ENCODE measurements at regions not wholly inside any gene's neighbourhood (a gene's known extent, or its start where the extent isn't known, plus 50 kb on each side); places are given as distances from the start of the nearest gene placed in this dataset.

DNA sequence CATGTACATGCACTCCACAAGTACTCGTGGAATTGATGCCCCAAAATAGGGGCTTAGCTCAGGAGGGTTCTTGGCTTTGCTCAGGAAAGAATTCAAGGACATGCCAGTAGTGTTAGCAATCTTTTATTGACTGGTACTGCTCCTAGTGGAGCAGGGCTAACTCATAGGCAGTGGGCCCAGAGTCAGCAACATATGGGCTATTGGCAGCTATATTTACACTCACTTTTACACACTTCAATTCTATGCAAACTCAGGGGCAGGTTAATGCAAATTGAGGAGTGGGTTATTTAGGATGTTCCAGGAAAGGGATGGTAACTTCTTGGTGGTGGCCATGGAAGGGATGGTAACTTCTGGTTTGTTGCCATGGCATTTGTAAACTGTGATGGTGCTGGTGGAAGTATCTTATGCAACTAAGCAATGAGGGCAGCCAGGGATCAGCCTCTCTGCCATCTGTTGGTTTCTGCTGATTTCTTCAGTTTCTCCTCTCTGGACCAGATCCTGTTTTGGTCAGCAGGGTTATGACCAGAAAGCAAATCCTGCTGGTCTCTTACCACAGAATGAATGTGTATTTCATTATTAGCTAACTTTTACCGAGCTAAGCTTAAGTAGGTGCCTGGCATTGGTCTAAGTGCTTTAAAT is 69.2 kb upstream of the FAT1 start:
- no peak for TF ChIP-seq POLR2A (IDR thresholded peaks at IDR 0.05; ENCODE audit: low read depth, low read length)
- TF ChIP-seq CTCF (conservative IDR thresholded peaks at IDR 0.05; ENCODE audit: low read depth, low read length): no peak
- TF ChIP-seq MXI1 (IDR thresholded peaks at IDR 0.05; ENCODE audit: borderline replicate concordance, low read depth, low read length): no peak
- no peak for TF ChIP-seq MAZ (IDR thresholded peaks at IDR 0.05; ENCODE audit: borderline replicate concordance, low read depth, low read length)
- no peak for TF ChIP-seq MAFK (IDR thresholded peaks at IDR 0.05; ENCODE audit: low read depth, low read length)
- TF ChIP-seq, protein P1, sequence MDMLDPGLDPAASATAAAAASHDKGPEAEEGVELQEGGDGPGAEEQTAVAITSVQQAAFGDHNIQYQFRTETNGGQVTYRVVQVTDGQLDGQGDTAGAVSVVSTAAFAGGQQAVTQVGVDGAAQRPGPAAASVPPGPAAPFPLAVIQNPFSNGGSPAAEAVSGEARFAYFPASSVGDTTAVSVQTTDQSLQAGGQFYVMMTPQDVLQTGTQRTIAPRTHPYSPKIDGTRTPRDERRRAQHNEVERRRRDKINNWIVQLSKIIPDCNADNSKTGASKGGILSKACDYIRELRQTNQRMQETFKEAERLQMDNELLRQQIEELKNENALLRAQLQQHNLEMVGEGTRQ (IDR thresholded peaks at IDR 0.05; ENCODE audit: low read depth, low read length): no peak
